ENCODE measurements at regions not wholly inside any gene's neighbourhood (a gene's known extent, or its start where the extent isn't known, plus 50 kb on each side); places are given as distances from the start of the nearest gene placed in this dataset.

DNA sequence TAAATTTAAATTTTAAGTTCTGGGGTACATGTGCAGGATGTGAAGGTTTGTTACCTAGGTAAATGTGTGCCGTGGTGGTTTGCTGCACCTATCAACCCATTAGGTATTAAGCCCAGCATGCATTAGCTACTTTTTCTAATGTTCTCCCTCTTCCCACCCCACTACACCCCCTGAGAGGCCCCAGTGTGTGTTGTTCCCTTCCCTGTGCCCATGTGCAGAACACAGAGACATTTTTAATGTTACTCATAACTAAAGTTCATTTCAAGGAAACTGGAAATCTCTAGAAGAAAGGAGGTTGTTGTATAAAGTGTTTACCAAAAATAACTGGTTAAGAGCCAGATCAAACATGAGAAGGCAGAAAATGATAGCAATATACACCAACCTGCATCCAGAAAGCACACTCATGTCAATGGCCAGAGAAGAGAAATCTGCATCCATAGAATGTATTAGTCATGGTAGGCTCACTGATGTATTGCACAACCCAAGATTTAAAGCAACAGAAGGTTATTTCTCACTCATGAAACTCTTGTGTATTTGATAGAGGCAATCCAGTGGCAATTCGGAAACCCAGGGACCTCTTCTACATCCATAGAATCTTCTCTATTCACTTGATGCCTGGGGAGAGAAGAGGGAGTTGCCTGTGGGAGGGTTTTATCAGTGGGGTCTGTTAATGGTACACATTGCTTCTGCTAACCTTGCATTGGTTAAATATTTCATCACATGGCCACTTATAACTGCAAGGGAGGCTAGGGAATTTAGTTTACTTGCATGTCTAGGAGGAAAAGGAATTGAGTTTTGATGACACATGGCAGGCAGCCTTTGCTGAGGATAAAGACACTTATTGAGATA lies 321.9 kb upstream of the RASGRP1 start:
- Mint-ChIP-seq H3K27ac (no peak overlapping the region), H3K4me3 (no peak overlapping the region), H3K4me1 (no peaks in the 10 kb centered on the region), H3K9me3 (no peaks in the 10 kb centered on the region; the same call in 1 of the 2 replicates), H3K36me3 (no peaks in the 10 kb centered on the region), H3K27me3 (ENCODE audit: low read depth) (no peaks in the 10 kb centered on the region; the same call in 1 of the 2 replicates)
- ChIA-PET CTCF (no interaction called here), POLR2A (no interaction called here)
- DNase-seq (ENCODE audit: low spot score): no peak
- TF ChIP-seq, protein P1, sequence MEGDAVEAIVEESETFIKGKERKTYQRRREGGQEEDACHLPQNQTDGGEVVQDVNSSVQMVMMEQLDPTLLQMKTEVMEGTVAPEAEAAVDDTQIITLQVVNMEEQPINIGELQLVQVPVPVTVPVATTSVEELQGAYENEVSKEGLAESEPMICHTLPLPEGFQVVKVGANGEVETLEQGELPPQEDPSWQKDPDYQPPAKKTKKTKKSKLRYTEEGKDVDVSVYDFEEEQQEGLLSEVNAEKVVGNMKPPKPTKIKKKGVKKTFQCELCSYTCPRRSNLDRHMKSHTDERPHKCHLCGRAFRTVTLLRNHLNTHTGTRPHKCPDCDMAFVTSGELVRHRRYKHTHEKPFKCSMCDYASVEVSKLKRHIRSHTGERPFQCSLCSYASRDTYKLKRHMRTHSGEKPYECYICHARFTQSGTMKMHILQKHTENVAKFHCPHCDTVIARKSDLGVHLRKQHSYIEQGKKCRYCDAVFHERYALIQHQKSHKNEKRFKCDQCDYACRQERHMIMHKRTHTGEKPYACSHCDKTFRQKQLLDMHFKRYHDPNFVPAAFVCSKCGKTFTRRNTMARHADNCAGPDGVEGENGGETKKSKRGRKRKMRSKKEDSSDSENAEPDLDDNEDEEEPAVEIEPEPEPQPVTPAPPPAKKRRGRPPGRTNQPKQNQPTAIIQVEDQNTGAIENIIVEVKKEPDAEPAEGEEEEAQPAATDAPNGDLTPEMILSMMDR (IDR thresholded peaks at IDR 0.05): no peak
- TF ChIP-seq, protein P2, sequence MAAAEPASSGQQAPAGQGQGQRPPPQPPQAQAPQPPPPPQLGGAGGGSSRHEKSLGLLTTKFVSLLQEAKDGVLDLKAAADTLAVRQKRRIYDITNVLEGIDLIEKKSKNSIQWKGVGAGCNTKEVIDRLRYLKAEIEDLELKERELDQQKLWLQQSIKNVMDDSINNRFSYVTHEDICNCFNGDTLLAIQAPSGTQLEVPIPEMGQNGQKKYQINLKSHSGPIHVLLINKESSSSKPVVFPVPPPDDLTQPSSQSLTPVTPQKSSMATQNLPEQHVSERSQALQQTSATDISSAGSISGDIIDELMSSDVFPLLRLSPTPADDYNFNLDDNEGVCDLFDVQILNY (CRISPR knock-in tag; IDR thresholded peaks at IDR 0.05): no peak
- TF ChIP-seq NR1H2 (CRISPR knock-in tag; IDR thresholded peaks at IDR 0.05): no peak
- no peak for TF ChIP-seq ZNF396 (CRISPR knock-in tag; IDR thresholded peaks at IDR 0.05; ENCODE audit: borderline replicate concordance)
- no peak for TF ChIP-seq TP53 (CRISPR knock-in tag; IDR thresholded peaks at IDR 0.05)
- TF ChIP-seq ZNF263 (CRISPR knock-in tag; IDR thresholded peaks at IDR 0.05; ENCODE audit: low read depth): no peak
- TF ChIP-seq, protein P3, sequence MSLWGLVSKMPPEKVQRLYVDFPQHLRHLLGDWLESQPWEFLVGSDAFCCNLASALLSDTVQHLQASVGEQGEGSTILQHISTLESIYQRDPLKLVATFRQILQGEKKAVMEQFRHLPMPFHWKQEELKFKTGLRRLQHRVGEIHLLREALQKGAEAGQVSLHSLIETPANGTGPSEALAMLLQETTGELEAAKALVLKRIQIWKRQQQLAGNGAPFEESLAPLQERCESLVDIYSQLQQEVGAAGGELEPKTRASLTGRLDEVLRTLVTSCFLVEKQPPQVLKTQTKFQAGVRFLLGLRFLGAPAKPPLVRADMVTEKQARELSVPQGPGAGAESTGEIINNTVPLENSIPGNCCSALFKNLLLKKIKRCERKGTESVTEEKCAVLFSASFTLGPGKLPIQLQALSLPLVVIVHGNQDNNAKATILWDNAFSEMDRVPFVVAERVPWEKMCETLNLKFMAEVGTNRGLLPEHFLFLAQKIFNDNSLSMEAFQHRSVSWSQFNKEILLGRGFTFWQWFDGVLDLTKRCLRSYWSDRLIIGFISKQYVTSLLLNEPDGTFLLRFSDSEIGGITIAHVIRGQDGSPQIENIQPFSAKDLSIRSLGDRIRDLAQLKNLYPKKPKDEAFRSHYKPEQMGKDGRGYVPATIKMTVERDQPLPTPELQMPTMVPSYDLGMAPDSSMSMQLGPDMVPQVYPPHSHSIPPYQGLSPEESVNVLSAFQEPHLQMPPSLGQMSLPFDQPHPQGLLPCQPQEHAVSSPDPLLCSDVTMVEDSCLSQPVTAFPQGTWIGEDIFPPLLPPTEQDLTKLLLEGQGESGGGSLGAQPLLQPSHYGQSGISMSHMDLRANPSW (CRISPR knock-in tag; conservative IDR thresholded peaks at IDR 0.05; ENCODE audit: low read depth): no peak
- TF ChIP-seq SP1 (CRISPR knock-in tag; conservative IDR thresholded peaks at IDR 0.05): no peak
- TF ChIP-seq, protein P4, sequence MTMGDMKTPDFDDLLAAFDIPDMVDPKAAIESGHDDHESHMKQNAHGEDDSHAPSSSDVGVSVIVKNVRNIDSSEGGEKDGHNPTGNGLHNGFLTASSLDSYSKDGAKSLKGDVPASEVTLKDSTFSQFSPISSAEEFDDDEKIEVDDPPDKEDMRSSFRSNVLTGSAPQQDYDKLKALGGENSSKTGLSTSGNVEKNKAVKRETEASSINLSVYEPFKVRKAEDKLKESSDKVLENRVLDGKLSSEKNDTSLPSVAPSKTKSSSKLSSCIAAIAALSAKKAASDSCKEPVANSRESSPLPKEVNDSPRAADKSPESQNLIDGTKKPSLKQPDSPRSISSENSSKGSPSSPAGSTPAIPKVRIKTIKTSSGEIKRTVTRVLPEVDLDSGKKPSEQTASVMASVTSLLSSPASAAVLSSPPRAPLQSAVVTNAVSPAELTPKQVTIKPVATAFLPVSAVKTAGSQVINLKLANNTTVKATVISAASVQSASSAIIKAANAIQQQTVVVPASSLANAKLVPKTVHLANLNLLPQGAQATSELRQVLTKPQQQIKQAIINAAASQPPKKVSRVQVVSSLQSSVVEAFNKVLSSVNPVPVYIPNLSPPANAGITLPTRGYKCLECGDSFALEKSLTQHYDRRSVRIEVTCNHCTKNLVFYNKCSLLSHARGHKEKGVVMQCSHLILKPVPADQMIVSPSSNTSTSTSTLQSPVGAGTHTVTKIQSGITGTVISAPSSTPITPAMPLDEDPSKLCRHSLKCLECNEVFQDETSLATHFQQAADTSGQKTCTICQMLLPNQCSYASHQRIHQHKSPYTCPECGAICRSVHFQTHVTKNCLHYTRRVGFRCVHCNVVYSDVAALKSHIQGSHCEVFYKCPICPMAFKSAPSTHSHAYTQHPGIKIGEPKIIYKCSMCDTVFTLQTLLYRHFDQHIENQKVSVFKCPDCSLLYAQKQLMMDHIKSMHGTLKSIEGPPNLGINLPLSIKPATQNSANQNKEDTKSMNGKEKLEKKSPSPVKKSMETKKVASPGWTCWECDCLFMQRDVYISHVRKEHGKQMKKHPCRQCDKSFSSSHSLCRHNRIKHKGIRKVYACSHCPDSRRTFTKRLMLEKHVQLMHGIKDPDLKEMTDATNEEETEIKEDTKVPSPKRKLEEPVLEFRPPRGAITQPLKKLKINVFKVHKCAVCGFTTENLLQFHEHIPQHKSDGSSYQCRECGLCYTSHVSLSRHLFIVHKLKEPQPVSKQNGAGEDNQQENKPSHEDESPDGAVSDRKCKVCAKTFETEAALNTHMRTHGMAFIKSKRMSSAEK (CRISPR knock-in tag; IDR thresholded peaks at IDR 0.05; ENCODE audit: borderline replicate concordance): no peak
- TF ChIP-seq, protein P5, sequence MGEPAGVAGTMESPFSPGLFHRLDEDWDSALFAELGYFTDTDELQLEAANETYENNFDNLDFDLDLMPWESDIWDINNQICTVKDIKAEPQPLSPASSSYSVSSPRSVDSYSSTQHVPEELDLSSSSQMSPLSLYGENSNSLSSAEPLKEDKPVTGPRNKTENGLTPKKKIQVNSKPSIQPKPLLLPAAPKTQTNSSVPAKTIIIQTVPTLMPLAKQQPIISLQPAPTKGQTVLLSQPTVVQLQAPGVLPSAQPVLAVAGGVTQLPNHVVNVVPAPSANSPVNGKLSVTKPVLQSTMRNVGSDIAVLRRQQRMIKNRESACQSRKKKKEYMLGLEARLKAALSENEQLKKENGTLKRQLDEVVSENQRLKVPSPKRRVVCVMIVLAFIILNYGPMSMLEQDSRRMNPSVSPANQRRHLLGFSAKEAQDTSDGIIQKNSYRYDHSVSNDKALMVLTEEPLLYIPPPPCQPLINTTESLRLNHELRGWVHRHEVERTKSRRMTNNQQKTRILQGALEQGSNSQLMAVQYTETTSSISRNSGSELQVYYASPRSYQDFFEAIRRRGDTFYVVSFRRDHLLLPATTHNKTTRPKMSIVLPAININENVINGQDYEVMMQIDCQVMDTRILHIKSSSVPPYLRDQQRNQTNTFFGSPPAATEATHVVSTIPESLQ (CRISPR knock-in tag; IDR thresholded peaks at IDR 0.05): no peak
- TF ChIP-seq GTF2I (CRISPR knock-in tag; conservative IDR thresholded peaks at IDR 0.05): no peak
- TF ChIP-seq CREB1 (CRISPR knock-in tag; IDR thresholded peaks at IDR 0.05): no peak
- TF ChIP-seq PRRX2 (CRISPR knock-in tag; IDR thresholded peaks at IDR 0.05): no peak
- TF ChIP-seq, protein P6, sequence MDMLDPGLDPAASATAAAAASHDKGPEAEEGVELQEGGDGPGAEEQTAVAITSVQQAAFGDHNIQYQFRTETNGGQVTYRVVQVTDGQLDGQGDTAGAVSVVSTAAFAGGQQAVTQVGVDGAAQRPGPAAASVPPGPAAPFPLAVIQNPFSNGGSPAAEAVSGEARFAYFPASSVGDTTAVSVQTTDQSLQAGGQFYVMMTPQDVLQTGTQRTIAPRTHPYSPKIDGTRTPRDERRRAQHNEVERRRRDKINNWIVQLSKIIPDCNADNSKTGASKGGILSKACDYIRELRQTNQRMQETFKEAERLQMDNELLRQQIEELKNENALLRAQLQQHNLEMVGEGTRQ (CRISPR knock-in tag; IDR thresholded peaks at IDR 0.05): no peak
- no peak for TF ChIP-seq ZNF416 (CRISPR knock-in tag; IDR thresholded peaks at IDR 0.05)
- no peak for ATAC-seq
